Liver (tissue), 8 donors: ENCODE measurements at regions not wholly inside any gene's neighbourhood (a gene's known extent, or its start where the extent isn't known, plus 50 kb on each side); places are given as distances from the start of the nearest gene placed in this dataset.

ENCODE experiments used
- DNase-seq: peaks from one replicate; pipeline ENCODE4 v3.0.0-alpha.2; 2017; ENCODE audit warnings: low spot score
- H3K27ac ChIP-seq, 2 donors: one replicate each; pipeline ENCODE4 v1.7.0; 2013; ENCODE audit warnings: inconsistent platforms in 2 of 2, low read length in 2 of 2, control low read depth in 1 of 2, low read depth in 1 of 2, mild to moderate bottlenecking in 1 of 2
- H3K27me3 ChIP-seq, 4 donors: one replicate each; pipeline versions ENCODE4 v1.6.1 to v1.7.0; 2013; ENCODE audit warnings: low read length in 3 of 4, inconsistent platforms in 1 of 4, mild to moderate bottlenecking in 1 of 4, moderate library complexity in 1 of 4; ENCODE audit not compliant: control insufficient read depth in 4 of 4, insufficient read depth in 4 of 4
- H3K36me3 ChIP-seq, 4 donors: one replicate each; pipeline versions ENCODE4 v1.6.1 to v1.7.0; 2013; ENCODE audit warnings: low read length in 3 of 4, mild to moderate bottlenecking in 3 of 4, low read depth in 1 of 4, moderate library complexity in 1 of 4; ENCODE audit not compliant: control insufficient read depth in 4 of 4, insufficient read depth in 3 of 4
- H3K4me1 ChIP-seq, 4 donors: one replicate each; pipeline versions ENCODE4 v1.6.1 to v1.7.0; 2013; ENCODE audit warnings: low read length in 3 of 4, mild to moderate bottlenecking in 3 of 4, moderate library complexity in 1 of 4; ENCODE audit not compliant: control insufficient read depth in 4 of 4, insufficient read depth in 4 of 4
- H3K4me3 ChIP-seq, 3 donors: one replicate each; pipeline versions ENCODE4 v1.6.1 to v1.7.0; 2013; ENCODE audit warnings: low read length in 3 of 3, control low read depth in 1 of 3, low read depth in 1 of 3, mild to moderate bottlenecking in 1 of 3
- H3K9ac ChIP-seq, 2 donors: one replicate each; pipeline ENCODE4 v1.7.0; 2013; ENCODE audit warnings: low read length in 2 of 2, mild to moderate bottlenecking in 2 of 2, moderate library complexity in 2 of 2, control low read depth in 1 of 2, low read depth in 1 of 2
- H3K9me3 ChIP-seq, 4 donors: one replicate each; pipeline versions ENCODE4 v1.6.1 to v1.7.0; 2013; ENCODE audit warnings: low read length in 3 of 4; ENCODE audit not compliant: control insufficient read depth in 4 of 4
- ATF3 ChIP-seq: IDR thresholded peaks from 2 replicates; pipeline ENCODE4 v1.6.1; 2016; ENCODE audit warnings: antibody characterized with exemption
- EGR1 ChIP-seq, 2 donors: IDR thresholded peaks; 2 replicates each; pipeline ENCODE4 v1.6.1; 2016 to 2018; ENCODE audit warnings: antibody characterized with exemption in 2 of 2, low read depth in 2 of 2
- FOXA1 ChIP-seq: IDR thresholded peaks from 2 replicates; pipeline ENCODE4 v1.6.1; 2016; ENCODE audit warnings: antibody characterized with exemption
- FOXA2 ChIP-seq: IDR thresholded peaks from 2 replicates; pipeline ENCODE4 v1.6.1; 2016; ENCODE audit warnings: antibody characterized with exemption
- GABPA ChIP-seq, 2 donors: IDR thresholded peaks in 1 of 2; conservative IDR thresholded peaks in 1 of 2; 2 replicates each; pipeline ENCODE4 v1.6.1; 2016; ENCODE audit warnings: antibody characterized with exemption in 2 of 2, mild to moderate bottlenecking in 1 of 2, moderate library complexity in 1 of 2
- HNF4A ChIP-seq, 2 donors: conservative IDR thresholded peaks; 2 replicates each; pipeline ENCODE4 v1.6.1; 2016; ENCODE audit warnings: antibody characterized with exemption in 2 of 2, mild to moderate bottlenecking in 2 of 2
- HNF4G ChIP-seq: IDR thresholded peaks from 2 replicates; pipeline ENCODE4 v1.6.1; 2016; ENCODE audit warnings: antibody characterized with exemption
- JUND ChIP-seq, 2 donors: IDR thresholded peaks; 2 replicates each; pipeline ENCODE4 v1.6.1; 2016; ENCODE audit warnings: antibody characterized with exemption in 2 of 2
- MAX ChIP-seq: IDR thresholded peaks from 2 replicates; pipeline ENCODE4 v1.6.1; 2016; ENCODE audit warnings: antibody characterized with exemption
- NR2F2 ChIP-seq: IDR thresholded peaks from 2 replicates; pipeline ENCODE4 v1.6.1; 2016; ENCODE audit warnings: antibody characterized with exemption
- RAD21 ChIP-seq, 2 donors: IDR thresholded peaks; 2 replicates each; pipeline ENCODE4 v1.6.1; 2016; ENCODE audit warnings: antibody characterized with exemption in 2 of 2, mild to moderate bottlenecking in 2 of 2
- RXRA ChIP-seq, 2 donors: IDR thresholded peaks; 2 replicates each; pipeline ENCODE4 v1.6.1; 2017 to 2018; ENCODE audit warnings: antibody characterized with exemption in 2 of 2, mild to moderate bottlenecking in 1 of 2
- SP1 ChIP-seq: IDR thresholded peaks from 2 replicates; pipeline ENCODE4 v1.6.1; 2018; ENCODE audit warnings: antibody characterized with exemption, mild to moderate bottlenecking
- TAF1 ChIP-seq: conservative IDR thresholded peaks from 2 replicates; pipeline ENCODE4 v1.6.1; 2016; ENCODE audit warnings: antibody characterized with exemption, mild to moderate bottlenecking
- YY1 ChIP-seq: IDR thresholded peaks from 2 replicates; pipeline ENCODE4 v1.6.1; 2016; ENCODE audit warnings: antibody characterized with exemption, mild to moderate bottlenecking
- ZBTB33 ChIP-seq: IDR thresholded peaks from 2 replicates; pipeline ENCODE4 v1.6.1; 2016; ENCODE audit warnings: antibody characterized with exemption
- WGBS: extraction: QIAGEN DNeasy Blood & Tissue Kit; methylation state at CpG from one replicate; pipeline ENCODE4 v1.1.7; 2013; 5-methylcytosine and 5-hydroxymethylcytosine counted together
- TF ChIP-seq, protein P1 (sequence below): IDR thresholded peaks from 2 replicates; pipeline ENCODE4 v1.6.1; 2016; ENCODE audit warnings: antibody characterized with exemption, mild to moderate bottlenecking
- TF ChIP-seq, protein P2 (sequence below): fragments of 150-350 bp; IDR thresholded peaks from 2 replicates; pipeline ENCODE4 v1.5.1; 2017; ENCODE audit warnings: improper control_type of control experiment, low read depth, low read length; ENCODE audit not compliant: missing input control
- donor health status: healthy.
- donor health status: healthy.
- donor health status: healthy.
- donor health status: healthy.
- donor health status: healthy.

DNA sequence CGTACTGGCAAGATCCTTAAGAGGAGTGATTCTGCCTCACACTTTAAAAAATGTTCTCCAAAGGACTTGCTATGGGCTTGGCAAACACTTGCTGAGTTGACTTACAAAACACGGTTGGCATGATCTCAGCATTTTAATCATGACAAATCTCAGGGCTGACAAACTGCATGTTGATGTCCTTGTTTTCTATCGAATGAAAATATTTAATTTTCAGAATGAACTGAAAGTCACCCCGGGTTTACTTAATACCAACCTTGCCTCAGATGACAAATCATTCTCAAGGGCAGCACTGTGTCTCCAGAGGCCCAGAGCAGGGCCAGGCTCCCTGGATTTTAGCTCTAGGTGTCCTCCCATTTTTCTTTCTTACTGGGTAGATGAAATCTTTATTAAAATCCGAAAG, 229.1 kb upstream of the ZFHX3 start:
- no peaks in the 10 kb centered on the region for H3K4me1 ChIP-seq
- 75% methylated on average over 5 of the region's 5 CpGs for WGBS
- no peaks in the 10 kb centered on the region for H3K27me3 ChIP-seq
- no peaks in the 10 kb centered on the region for H3K36me3 ChIP-seq
- peaks cover 0 to 2% (median 2%) of the 10 kb centered on the region in 4 donors for H3K9me3 ChIP-seq
- H3K4me3 ChIP-seq, result no peak overlapping the region
- TF ChIP-seq FOXA2 (no peak), JUND (IDR thresholded peaks at IDR 0.05) (no peak), SP1 (no peak), HNF4G (no peak), EGR1 (IDR thresholded peaks at IDR 0.05; ENCODE audit: low read depth in 2 of 2) (no peak), GABPA (IDR thresholded peaks at IDR 0.05 in 1 of 2, conservative IDR thresholded peaks at IDR 0.05 in 1 of 2) (no peak), ATF3 (no peak), RAD21 (IDR thresholded peaks at IDR 0.05) (no peak), ZBTB33 (no peak), YY1 (no peak), RXRA (IDR thresholded peaks at IDR 0.05) (no peak), MAX (no peak), TAF1 (no peak), HNF4A (conservative IDR thresholded peaks at IDR 0.05) (no peak), FOXA1 (no peak)
- TF ChIP-seq, protein P1, sequence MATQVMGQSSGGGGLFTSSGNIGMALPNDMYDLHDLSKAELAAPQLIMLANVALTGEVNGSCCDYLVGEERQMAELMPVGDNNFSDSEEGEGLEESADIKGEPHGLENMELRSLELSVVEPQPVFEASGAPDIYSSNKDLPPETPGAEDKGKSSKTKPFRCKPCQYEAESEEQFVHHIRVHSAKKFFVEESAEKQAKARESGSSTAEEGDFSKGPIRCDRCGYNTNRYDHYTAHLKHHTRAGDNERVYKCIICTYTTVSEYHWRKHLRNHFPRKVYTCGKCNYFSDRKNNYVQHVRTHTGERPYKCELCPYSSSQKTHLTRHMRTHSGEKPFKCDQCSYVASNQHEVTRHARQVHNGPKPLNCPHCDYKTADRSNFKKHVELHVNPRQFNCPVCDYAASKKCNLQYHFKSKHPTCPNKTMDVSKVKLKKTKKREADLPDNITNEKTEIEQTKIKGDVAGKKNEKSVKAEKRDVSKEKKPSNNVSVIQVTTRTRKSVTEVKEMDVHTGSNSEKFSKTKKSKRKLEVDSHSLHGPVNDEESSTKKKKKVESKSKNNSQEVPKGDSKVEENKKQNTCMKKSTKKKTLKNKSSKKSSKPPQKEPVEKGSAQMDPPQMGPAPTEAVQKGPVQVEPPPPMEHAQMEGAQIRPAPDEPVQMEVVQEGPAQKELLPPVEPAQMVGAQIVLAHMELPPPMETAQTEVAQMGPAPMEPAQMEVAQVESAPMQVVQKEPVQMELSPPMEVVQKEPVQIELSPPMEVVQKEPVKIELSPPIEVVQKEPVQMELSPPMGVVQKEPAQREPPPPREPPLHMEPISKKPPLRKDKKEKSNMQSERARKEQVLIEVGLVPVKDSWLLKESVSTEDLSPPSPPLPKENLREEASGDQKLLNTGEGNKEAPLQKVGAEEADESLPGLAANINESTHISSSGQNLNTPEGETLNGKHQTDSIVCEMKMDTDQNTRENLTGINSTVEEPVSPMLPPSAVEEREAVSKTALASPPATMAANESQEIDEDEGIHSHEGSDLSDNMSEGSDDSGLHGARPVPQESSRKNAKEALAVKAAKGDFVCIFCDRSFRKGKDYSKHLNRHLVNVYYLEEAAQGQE, result no peak
- TF ChIP-seq, protein P2, sequence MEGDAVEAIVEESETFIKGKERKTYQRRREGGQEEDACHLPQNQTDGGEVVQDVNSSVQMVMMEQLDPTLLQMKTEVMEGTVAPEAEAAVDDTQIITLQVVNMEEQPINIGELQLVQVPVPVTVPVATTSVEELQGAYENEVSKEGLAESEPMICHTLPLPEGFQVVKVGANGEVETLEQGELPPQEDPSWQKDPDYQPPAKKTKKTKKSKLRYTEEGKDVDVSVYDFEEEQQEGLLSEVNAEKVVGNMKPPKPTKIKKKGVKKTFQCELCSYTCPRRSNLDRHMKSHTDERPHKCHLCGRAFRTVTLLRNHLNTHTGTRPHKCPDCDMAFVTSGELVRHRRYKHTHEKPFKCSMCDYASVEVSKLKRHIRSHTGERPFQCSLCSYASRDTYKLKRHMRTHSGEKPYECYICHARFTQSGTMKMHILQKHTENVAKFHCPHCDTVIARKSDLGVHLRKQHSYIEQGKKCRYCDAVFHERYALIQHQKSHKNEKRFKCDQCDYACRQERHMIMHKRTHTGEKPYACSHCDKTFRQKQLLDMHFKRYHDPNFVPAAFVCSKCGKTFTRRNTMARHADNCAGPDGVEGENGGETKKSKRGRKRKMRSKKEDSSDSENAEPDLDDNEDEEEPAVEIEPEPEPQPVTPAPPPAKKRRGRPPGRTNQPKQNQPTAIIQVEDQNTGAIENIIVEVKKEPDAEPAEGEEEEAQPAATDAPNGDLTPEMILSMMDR, result no peak
- H3K9ac ChIP-seq, result no peak overlapping the region
- no peak for DNase-seq
- H3K27ac ChIP-seq, result no peak overlapping the region

- no peak overlapping the region for H3K9ac ChIP-seq
- DNase-seq, result no peak
- peaks cover 0 to 2% (median 2%) of the 10 kb centered on the region in 4 donors for H3K9me3 ChIP-seq
- 73% methylated on average over 2 of the region's 2 CpGs for WGBS
- TF ChIP-seq RAD21 (IDR thresholded peaks at IDR 0.05) (no peak), EGR1 (IDR thresholded peaks at IDR 0.05; ENCODE audit: low read depth in 2 of 2) (no peak), ATF3 (no peak), JUND (IDR thresholded peaks at IDR 0.05) (no peak), RXRA (IDR thresholded peaks at IDR 0.05) (no peak), MAX (no peak), NR2F2 (no peak), YY1 (no peak), SP1 (no peak), ZBTB33 (no peak), HNF4G (no peak), HNF4A (conservative IDR thresholded peaks at IDR 0.05) (no peak), TAF1 (no peak)
- TF ChIP-seq, protein P2, result no peak
- no peaks in the 10 kb centered on the region for H3K36me3 ChIP-seq
- H3K27ac ChIP-seq, result no peak overlapping the region
- H3K4me3 ChIP-seq, result no peak overlapping the region
- H3K27me3 ChIP-seq, result no peaks in the 10 kb centered on the region
- H3K4me1 ChIP-seq, result no peaks in the 10 kb centered on the region
Observed at GRCh38 chr16:73275448-73275847, 227.5 kb upstream of the ZFHX3 start.
